Astrocyte (in vitro differentiated cells and primary cell): ENCODE measurements at regions not wholly inside any gene's neighbourhood (a gene's known extent, or its start where the extent isn't known, plus 50 kb on each side); places are given as distances from the start of the nearest gene placed in this dataset.

Experiments used
- DNase-seq: peaks from one replicate; pipeline ENCODE4 v3.0.0-alpha.2; 2010; ENCODE audit warnings: low read depth
- FAIRE-seq: peaks from 2 replicates; lab custom pipeline; 2011; peaks lifted over from hg19 to GRCh38; lab: Jason Lieb, UNC
- H2AFZ ChIP-seq: 2 replicates; pipeline ENCODE4 v1.6.0; 2012; ENCODE audit warnings: low read depth, low read length, inconsistent platforms
- H3K27ac ChIP-seq: 2 replicates; pipeline ENCODE4 v1.5.1; 2011; ENCODE audit warnings: low read depth, low read length, inconsistent platforms
- H3K27me3 ChIP-seq: 2 replicates; pipeline ENCODE4 v1.6.0; 2011; ENCODE audit warnings: low read length, inconsistent platforms; ENCODE audit not compliant: insufficient read depth
- H3K36me3 ChIP-seq: 2 replicates; pipeline ENCODE4 v1.5.1; 2011; ENCODE audit warnings: low read length, inconsistent platforms; ENCODE audit not compliant: insufficient read depth
- H3K4me1 ChIP-seq: 2 replicates; pipeline ENCODE4 v1.5.1; 2011; ENCODE audit warnings: low read length, inconsistent platforms; ENCODE audit not compliant: insufficient read depth
- H3K4me2 ChIP-seq: 2 replicates; pipeline ENCODE4 v1.6.0; 2012; ENCODE audit warnings: low read length, inconsistent platforms
- H3K4me3 ChIP-seq: 2 replicates; pipeline ENCODE4 v1.5.1; 2011; ENCODE audit warnings: low read depth, mild to moderate bottlenecking, low read length, inconsistent platforms; ENCODE audit not compliant: insufficient read depth
- H3K79me2 ChIP-seq: 2 replicates; pipeline ENCODE4 v1.6.0; 2012; ENCODE audit warnings: mild to moderate bottlenecking, low read length, inconsistent platforms; ENCODE audit not compliant: insufficient read depth
- H3K9ac ChIP-seq: 2 replicates; pipeline ENCODE4 v1.6.0; 2012; ENCODE audit warnings: mild to moderate bottlenecking, low read length, inconsistent platforms
- H3K9me3 ChIP-seq: 2 replicates; pipeline ENCODE4 v1.5.1; 2012; ENCODE audit warnings: low read depth, mild to moderate bottlenecking, low read length, inconsistent platforms; ENCODE audit not compliant: insufficient read depth
- H4K20me1 ChIP-seq: 2 replicates; pipeline ENCODE4 v1.6.0; 2012; ENCODE audit warnings: low read length, inconsistent platforms; ENCODE audit not compliant: insufficient read depth
- H3K27ac Mint-ChIP-seq: one replicate; pipeline ENCODE4 v1.8.0; 2021; ENCODE audit warnings: mild to moderate bottlenecking, mixed read lengths; ENCODE audit not compliant: unreplicated experiment
- H3K27me3 Mint-ChIP-seq: one replicate; pipeline ENCODE4 v1.8.0; 2021; ENCODE audit warnings: low read depth, mixed read lengths; ENCODE audit not compliant: unreplicated experiment
- H3K36me3 Mint-ChIP-seq: one replicate; pipeline ENCODE4 v1.8.0; 2021; ENCODE audit warnings: low read depth, mixed read lengths; ENCODE audit not compliant: unreplicated experiment
- H3K4me1 Mint-ChIP-seq: one replicate; pipeline ENCODE4 v1.8.0; 2021; ENCODE audit warnings: low read depth, mixed read lengths; ENCODE audit not compliant: unreplicated experiment
- H3K4me3 Mint-ChIP-seq: one replicate; pipeline ENCODE4 v1.8.0; 2021; ENCODE audit warnings: mild to moderate bottlenecking, moderate library complexity, mixed read lengths; ENCODE audit not compliant: unreplicated experiment
- H3K9me3 Mint-ChIP-seq: one replicate; pipeline ENCODE4 v1.8.0; 2021; ENCODE audit warnings: mild to moderate bottlenecking, mixed read lengths; ENCODE audit not compliant: unreplicated experiment
- EZH2 ChIP-seq: IDR thresholded peaks from 2 replicates; pipeline ENCODE4 v1.6.1; 2012; ENCODE audit warnings: mild to moderate bottlenecking, low read length, inconsistent platforms; ENCODE audit not compliant: insufficient read depth
- TF ChIP-seq, protein P1 (sequence below): IDR thresholded peaks from 2 replicates; pipeline ENCODE4 v1.5.1; 2011; ENCODE audit warnings: low read depth, mild to moderate bottlenecking, inconsistent platforms, low read length, moderate library complexity; ENCODE audit not compliant: insufficient read depth

DNA sequence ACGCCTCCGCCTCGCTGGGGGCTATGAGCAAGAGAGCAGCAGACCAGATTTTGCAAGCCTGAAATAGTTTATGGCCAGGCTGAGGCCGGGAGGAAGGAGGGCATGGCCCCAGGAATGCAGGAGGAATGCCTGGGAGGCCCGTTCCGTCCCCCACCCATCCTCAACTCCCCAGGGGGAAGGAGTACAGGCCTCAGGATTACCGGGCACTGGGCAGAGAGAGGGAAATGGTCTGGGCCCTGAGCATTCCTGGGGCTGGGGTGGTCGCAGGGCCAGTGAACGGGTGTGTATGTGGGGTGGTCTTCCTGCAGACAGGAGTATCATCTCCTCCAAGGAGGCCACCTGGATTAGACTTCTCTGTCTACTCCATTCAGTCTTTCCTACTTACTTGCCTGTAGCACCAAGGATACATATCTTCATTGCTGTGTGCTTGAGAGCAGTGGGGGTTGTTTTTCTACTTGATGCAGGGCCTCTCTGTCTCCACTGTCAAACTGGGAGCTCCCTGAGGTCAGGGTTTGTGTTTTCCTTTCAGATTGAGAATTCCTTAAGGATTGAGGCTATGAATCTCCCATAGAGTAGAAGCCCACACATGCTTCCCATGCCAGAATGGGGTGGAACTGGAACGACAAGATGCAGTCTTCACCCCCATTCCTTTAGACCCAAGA lies 81.3 kb downstream of the VEGFA start:
- H3K27me3 ChIP-seq: peaks cover 10% of the 10 kb centered on the region
- H3K36me3 ChIP-seq: no peaks in the 10 kb centered on the region
- TF ChIP-seq, protein P1, sequence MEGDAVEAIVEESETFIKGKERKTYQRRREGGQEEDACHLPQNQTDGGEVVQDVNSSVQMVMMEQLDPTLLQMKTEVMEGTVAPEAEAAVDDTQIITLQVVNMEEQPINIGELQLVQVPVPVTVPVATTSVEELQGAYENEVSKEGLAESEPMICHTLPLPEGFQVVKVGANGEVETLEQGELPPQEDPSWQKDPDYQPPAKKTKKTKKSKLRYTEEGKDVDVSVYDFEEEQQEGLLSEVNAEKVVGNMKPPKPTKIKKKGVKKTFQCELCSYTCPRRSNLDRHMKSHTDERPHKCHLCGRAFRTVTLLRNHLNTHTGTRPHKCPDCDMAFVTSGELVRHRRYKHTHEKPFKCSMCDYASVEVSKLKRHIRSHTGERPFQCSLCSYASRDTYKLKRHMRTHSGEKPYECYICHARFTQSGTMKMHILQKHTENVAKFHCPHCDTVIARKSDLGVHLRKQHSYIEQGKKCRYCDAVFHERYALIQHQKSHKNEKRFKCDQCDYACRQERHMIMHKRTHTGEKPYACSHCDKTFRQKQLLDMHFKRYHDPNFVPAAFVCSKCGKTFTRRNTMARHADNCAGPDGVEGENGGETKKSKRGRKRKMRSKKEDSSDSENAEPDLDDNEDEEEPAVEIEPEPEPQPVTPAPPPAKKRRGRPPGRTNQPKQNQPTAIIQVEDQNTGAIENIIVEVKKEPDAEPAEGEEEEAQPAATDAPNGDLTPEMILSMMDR: no peak
- no peak for TF ChIP-seq EZH2
- peaks cover 21% of the 10 kb centered on the region for H3K4me1 ChIP-seq
- Mint-ChIP-seq H3K36me3 (no peaks in the 10 kb centered on the region), H3K4me1 (peaks cover 60% of the 10 kb centered on the region), H3K27me3 (peaks cover 6% of the 10 kb centered on the region), H3K27ac (peak overlapping the region; percentile 91), H3K4me3 (no peak overlapping the region), H3K9me3 (peaks cover 5% of the 10 kb centered on the region)
- H3K9me3 ChIP-seq: no peaks in the 10 kb centered on the region
- peak overlapping the region; percentile 12 for H2AFZ ChIP-seq
- H3K27ac ChIP-seq: no peak overlapping the region
- H4K20me1 ChIP-seq: no peaks in the 10 kb centered on the region
- peak overlapping the region; percentile 18 for H3K9ac ChIP-seq
- H3K4me2 ChIP-seq: peak overlapping the region; percentile 61
- no peaks in the 10 kb centered on the region for H3K79me2 ChIP-seq
- no peak overlapping the region for H3K4me3 ChIP-seq
- DNase-seq (peak; percentile 84), FAIRE-seq (no peak)

DNA sequence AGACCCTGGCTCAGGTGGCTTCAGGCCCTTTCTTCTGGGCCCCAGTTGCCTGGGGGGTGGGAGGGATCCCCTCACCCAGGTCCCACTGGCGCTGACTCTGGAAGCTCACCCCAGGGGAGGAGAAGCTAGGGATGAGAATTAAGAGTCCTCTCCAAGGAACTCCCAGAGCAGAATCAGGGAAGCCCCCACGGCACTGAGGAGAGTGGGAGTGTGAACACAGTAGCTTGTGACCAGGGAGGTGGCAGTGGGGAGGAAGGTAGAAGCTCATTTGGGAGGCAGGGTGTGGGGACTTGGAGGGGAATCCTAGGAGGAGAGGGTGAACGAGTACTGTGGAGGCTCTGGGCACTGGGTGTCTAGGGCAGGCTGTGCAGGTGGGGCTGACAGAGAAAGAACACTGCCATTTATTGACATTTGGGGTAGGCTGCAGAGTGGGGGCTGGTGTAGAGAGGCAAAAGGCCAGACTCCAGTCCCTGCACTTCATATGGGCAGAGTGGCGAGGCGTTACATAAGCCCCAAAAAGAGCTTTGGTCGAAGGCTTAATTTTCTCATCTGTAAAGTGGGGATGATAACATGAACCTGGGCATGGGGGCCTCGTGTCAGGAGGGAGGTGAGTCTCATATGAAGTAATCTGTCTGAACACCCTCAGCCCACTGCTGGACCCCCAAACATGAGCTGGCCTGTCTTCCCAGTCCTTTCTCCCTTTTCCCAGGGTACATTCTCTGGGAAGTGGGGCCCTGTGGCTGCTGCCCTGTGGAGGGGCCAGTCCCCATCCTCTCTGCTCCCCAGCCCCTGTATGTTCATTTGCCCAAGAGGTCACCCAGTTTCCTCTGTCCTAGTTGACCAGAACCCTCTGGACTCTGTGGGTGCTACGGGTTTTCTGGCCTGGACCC lies 80.5 kb downstream of the VEGFA start:
- peaks cover 60% of the 10 kb centered on the region for H3K4me1 Mint-ChIP-seq
- peaks cover 5% of the 10 kb centered on the region for H3K9me3 Mint-ChIP-seq
- H3K27me3 Mint-ChIP-seq: peaks cover 5% of the 10 kb centered on the region
- no peak for DNase-seq
- no peak for FAIRE-seq
- H4K20me1 ChIP-seq: no peaks in the 10 kb centered on the region
- no peaks in the 10 kb centered on the region for H3K79me2 ChIP-seq
- peaks cover 13% of the 10 kb centered on the region for H3K27me3 ChIP-seq
- H3K9ac ChIP-seq: peak overlapping the region; percentile 18
- peaks cover 19% of the 10 kb centered on the region for H3K4me1 ChIP-seq
- no peaks in the 10 kb centered on the region for H3K36me3 ChIP-seq
- H3K9me3 ChIP-seq: no peaks in the 10 kb centered on the region
- H3K27ac Mint-ChIP-seq: peak overlapping the region; percentile 91
- H3K36me3 Mint-ChIP-seq: no peaks in the 10 kb centered on the region
- no peak for TF ChIP-seq EZH2
- TF ChIP-seq, protein P1: no peak
- no peak overlapping the region for H3K4me3 ChIP-seq
- peak overlapping the region; percentile 12 for H2AFZ ChIP-seq
- H3K4me2 ChIP-seq: peak overlapping the region; percentile 61
- H3K4me3 Mint-ChIP-seq: no peak overlapping the region
- H3K27ac ChIP-seq: no peak overlapping the region
